HTR-8/SVneo (cell line): ENCODE measurements at regions not wholly inside any gene's neighbourhood (a gene's known extent, or its start where the extent isn't known, plus 50 kb on each side); places are given as distances from the start of the nearest gene placed in this dataset.
"Not testable (repeated sequence)": the region's sequence is repeated elsewhere in the genome, so short reads cannot be mapped to it uniquely, and the experiment has no call there.

Source experiments
- DNase-seq: peaks from one replicate; pipeline ENCODE4 v3.0.0; 2011; ENCODE audit warnings: low spot score, mixed read lengths; ENCODE audit not compliant: insufficient read length
- FAIRE-seq: peaks from 2 replicates; lab custom pipeline; 2011; peaks lifted over from hg19 to GRCh38; lab: Jason Lieb, UNC

GRCh38 chr2:225270861-225271260, 128.6 kb upstream of the NYAP2 start:
- FAIRE-seq: no peak
- DNase-seq: peak; percentile 27

DNA sequence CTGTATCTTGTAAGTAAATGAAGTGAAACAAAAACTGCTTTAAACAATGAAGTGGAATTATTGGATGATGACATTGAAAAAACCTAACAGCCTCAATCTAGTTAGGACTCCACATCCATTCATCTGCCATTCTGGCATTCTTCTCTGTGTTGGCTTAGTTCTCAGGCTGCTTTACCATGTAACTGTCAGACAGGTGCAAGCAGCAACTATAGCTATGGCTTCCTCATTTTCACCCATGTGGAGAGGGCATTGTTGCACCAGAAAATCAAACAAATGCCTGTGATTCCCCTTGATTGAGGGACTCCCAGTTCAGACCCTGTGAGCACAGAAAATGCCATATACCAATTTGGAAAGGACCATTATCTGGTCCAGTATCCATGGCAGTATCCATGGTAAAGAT, 129.5 kb upstream of the NYAP2 start:
- no peak for DNase-seq
- FAIRE-seq: no peak

GRCh38 chr2:225254363-225254762, 145.1 kb upstream of the NYAP2 start:
- DNase-seq (no peak), FAIRE-seq (no peak)

GRCh38 chr2:225244933-225245332, 154.6 kb upstream of the NYAP2 start:
- FAIRE-seq (no peak), DNase-seq (no peak)

DNA sequence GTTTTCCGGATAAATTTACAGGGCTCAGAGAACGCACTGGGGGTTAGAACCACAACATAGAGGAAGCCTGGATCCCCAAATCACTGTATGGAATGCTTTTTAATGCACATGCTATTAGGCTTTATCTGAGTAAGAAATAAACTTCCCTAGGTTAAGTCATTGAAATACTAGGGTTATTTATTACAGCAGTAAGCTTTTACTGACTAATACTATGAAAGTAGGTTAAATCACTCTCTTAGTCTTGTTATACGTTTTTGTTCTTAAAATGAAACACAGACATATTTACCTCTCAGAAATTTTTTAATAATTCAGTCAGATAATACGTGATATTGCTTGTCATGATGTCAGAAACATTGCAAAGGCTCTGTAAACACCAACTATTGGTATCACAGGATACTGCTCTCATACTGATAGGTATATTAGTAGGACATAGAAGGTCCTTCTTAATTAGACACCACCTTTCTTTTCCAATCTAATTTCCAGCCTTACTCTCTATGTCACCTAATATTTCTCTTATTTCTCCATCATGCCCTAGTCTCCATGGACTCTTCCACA, 162.7 kb upstream of the NYAP2 start:
- no peak for FAIRE-seq
- DNase-seq: no peak

- DNase-seq: no peak
Measured at GRCh38 chr2:225233234-225233633, 166.3 kb upstream of the NYAP2 start.

DNA sequence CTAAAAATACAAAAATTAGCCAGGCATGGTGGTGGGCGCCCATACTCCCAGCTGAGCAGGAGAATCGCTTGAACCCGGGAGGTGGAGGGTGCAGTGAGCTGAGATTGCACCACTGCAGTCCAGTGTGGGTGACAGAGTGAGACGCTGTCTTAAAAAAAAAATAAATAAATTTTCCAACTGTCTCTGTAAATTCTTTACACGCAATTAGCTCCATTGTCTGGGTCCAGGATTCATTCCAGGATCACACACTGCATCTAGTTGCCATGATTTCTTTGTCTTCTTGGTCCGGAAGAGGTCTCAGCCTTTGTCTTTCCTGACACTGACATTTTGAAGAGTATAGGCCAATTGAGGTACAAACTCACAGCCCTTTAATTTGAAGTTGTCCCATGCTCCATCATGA, 167.6 kb upstream of the NYAP2 start:
- FAIRE-seq (no peak), DNase-seq (no peak)

More at GRCh38 chr2:225233234-225233633, 166.3 kb upstream of the NYAP2 start:
- FAIRE-seq: no peak

GRCh38 chr2:225229346-225229745, 170.2 kb upstream of the NYAP2 start:
- DNase-seq, FAIRE-seq: not testable (repeated sequence)

DNA sequence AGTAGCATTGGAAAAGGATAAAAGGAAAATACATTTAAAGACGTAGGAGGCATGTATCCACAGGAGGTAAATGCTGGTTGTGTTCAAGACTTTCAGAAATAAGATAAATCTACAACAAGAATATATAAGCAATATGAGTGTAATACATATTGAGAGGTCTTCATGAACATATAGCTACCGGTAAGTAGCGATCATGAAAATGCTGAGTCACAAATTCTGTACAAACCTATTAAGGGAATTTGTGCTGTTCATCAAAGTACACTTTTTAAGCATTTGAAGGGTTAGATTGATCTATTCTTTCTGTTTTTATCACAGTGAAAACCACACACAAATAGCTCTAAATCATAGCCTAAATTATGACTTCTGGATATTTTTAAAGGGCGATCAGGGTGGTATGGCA, 173.1 kb upstream of the NYAP2 start:
- FAIRE-seq (no peak), DNase-seq (no peak)

DNA sequence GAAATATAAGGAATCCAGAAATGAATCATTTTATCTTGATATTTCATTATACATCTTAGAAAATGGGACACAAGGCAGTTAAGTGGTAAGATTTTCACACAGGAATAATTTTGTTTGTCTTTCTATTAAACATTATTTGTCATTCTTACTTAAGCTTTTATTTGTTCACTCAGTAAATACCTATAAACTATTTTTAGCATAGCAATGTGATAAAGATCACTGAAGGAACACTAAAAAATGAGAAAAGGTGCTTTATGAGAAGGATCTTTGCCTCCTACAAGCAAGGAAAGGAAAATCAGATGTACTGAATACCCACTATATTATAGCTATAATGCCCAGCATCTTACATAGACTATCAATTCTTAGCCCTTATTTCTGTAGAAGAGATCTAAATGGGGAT, 176.2 kb upstream of the NYAP2 start:
- FAIRE-seq: no peak

DNA sequence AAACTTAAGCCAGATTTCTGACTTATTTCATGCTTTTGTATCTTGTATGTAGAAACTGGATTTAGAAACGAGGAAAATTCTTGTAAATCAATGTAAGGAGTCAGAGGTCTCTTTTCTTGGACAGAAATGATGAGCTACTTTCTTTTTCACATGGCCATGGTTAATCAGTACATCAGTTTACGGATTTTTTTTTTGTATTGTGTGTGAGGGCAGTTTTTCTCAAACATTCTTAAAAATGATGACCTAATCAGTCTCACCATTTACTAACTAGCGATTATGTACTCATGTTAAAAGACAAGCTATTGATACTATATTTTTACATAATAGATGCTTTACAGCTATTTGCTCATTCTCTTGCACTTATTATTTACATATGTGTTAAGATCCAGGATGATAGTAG, 165.2 kb upstream of the DOCK10 start:
- no peak for FAIRE-seq
- no peak for DNase-seq

More for the DNA sequence above, 176.2 kb upstream of the NYAP2 start:
- DNase-seq: no peak

DNA sequence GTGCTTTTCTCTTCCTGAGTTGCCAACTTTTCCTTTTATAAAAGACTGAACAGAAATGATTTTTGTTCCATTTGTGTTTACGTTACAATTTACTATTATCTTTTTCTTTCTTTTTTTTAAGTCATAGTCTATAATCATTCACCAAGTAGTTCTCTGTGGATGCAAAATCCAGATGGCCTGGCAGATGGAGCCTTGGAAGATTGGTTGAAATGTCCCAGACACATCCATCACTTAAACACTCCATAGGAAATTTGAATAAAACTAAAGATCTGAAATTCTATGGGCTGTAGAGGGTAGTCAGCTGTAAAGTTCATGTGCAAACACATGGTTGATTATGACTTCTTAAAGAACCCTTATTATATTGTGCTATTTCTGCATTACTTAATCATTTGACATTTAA, 164.8 kb upstream of the DOCK10 start:
- no peak for FAIRE-seq
- DNase-seq: no peak

GRCh38 chr2:225196579-225196978, 154.3 kb upstream of the DOCK10 start:
- DNase-seq (no peak), FAIRE-seq (no peak)

DNA sequence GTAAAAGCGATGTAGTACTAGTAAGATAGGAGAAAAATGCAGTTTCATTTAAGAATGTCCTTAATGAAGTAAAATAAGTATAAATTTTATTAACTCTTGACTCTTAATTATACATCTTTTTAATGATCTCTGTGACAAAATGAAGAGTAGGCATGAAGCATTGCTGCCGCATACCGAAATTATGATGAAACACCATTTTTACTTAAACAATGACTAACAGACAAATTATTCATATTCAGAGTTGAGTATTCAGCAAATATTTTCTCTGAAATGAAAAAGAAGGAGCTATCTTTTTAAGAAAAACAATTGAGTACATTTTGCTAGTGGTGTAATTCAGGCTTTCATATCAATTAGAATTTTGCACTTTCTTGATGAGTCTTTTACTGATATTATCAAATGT, 150.6 kb upstream of the DOCK10 start:
- no peak for FAIRE-seq
- no peak for DNase-seq

- DNase-seq (no peak), FAIRE-seq (no peak)
Measured at GRCh38 chr2:225190987-225191386, 148.7 kb upstream of the DOCK10 start.

DNA sequence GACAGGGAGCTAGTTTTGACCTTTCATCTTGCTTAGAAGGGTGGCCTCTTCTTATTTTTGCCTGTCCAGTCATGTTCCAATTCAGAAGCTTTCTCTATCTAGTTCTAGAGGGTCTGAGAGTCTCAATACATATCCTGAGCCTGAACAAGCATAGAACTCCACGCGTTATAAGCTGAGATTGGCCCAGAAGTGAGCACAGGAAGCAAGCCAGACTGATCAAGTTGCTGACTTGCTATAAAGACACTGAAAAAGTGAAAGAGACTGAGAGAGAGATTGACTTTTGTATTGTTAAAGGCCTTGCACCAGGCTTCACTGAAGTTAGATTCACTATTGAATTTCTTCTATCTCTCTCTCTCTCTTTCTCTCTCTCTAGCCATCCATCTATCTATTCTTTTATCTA, 142.7 kb upstream of the DOCK10 start:
- FAIRE-seq (no peak), DNase-seq (no peak)

DNA sequence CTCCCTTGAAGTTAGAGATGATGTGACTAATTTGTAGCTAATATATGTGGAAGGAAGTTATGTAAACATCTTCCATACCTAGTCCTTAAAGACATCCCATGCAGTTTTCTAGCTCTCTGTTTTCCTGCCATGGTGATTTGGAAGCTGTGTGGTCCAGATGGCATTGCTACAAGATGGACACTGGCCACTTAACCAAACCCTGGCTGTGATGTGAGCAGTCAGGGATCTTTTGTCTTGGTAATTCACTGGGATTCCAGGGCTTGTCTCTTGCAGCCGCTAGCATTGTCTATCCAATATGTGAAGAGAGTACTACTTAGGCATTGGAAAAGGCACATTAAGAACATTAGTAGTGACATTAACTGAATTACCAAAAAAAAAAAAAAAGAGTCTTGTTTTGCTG, 139.9 kb upstream of the DOCK10 start:
- DNase-seq (no peak), FAIRE-seq (no peak)

GRCh38 chr2:225177098-225177497, 134.8 kb upstream of the DOCK10 start:
- DNase-seq: peak; percentile 13
- peak; percentile 63 for FAIRE-seq

GRCh38 chr2:225173909-225174308, 131.6 kb upstream of the DOCK10 start:
- FAIRE-seq (no peak), DNase-seq (no peak)

GRCh38 chr2:225171350-225171749, 129.1 kb upstream of the DOCK10 start:
- FAIRE-seq: no peak
- DNase-seq: no peak

- no peak for FAIRE-seq
- DNase-seq: no peak
Measured at GRCh38 chr2:225170162-225170561, 127.9 kb upstream of the DOCK10 start.

DNA sequence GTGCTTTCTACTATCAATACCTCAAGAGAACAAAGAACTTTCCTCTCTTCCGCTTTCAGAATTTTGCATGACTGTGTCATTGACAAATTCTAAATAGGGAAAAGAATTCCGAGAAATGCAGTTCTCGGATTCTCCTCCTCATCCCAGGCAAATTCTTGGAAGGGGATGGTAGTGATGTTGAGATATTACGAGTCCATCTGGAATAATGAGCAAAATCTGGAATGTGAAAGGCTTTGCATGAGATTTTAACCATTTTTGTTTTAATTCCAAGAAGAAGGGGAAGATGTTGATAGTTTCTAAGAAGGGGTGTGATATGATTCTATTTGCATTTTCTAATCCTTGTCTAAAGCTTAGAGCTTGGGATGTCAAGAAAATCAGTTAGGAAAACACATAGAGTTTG, 127.1 kb upstream of the DOCK10 start:
- DNase-seq (no peak), FAIRE-seq (no peak)

DNA sequence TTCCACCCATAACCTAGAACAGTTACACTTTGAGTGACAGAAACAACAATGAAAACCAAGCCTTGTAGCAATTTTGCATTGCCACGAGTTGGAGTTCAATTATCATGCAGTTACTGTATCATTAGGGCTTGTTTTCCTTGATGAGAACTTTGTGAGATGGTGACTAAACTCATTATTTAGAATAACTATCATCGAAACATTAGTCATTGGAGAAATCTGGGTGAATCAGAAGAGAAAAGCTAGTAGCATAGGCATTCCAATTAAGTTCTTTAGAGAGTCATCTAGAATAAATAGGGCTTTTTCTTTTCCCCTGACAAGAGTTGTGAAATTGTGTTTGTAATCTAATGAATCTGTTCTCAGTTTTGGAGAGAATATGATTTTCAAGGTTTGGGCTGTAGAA, 122.8 kb upstream of the DOCK10 start:
- FAIRE-seq (no peak), DNase-seq (no peak)
